ENCODE measurements at regions not wholly inside any gene's neighbourhood (a gene's known extent, or its start where the extent isn't known, plus 50 kb on each side); places are given as distances from the start of the nearest gene placed in this dataset.

DNA sequence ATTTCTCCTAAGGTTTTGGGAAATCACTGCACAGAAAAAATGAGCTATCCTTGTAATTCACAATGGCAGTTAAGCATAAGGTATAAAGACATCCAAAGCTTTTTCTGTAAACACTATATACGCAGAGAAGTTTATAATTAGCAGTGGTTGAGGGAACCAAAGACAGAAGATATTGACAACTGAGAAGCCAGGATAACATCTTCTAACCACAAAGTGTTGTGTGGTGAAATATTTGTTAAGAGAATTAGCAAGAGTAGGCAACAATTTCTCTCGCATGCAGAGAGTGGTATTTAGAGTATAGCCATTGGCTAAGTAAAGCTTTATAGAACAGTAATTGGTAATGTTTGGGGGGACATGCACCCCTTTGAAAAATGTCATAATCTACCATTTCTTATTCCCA lies 123.7 kb upstream of the USP15 start:
- TF ChIP-seq, protein P1, sequence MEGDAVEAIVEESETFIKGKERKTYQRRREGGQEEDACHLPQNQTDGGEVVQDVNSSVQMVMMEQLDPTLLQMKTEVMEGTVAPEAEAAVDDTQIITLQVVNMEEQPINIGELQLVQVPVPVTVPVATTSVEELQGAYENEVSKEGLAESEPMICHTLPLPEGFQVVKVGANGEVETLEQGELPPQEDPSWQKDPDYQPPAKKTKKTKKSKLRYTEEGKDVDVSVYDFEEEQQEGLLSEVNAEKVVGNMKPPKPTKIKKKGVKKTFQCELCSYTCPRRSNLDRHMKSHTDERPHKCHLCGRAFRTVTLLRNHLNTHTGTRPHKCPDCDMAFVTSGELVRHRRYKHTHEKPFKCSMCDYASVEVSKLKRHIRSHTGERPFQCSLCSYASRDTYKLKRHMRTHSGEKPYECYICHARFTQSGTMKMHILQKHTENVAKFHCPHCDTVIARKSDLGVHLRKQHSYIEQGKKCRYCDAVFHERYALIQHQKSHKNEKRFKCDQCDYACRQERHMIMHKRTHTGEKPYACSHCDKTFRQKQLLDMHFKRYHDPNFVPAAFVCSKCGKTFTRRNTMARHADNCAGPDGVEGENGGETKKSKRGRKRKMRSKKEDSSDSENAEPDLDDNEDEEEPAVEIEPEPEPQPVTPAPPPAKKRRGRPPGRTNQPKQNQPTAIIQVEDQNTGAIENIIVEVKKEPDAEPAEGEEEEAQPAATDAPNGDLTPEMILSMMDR (IDR thresholded peaks at IDR 0.05; ENCODE audit: low read depth, low read length, missing input control), result no peak
- no peak for TF ChIP-seq MAX (IDR thresholded peaks at IDR 0.05)
- TF ChIP-seq, protein P2, sequence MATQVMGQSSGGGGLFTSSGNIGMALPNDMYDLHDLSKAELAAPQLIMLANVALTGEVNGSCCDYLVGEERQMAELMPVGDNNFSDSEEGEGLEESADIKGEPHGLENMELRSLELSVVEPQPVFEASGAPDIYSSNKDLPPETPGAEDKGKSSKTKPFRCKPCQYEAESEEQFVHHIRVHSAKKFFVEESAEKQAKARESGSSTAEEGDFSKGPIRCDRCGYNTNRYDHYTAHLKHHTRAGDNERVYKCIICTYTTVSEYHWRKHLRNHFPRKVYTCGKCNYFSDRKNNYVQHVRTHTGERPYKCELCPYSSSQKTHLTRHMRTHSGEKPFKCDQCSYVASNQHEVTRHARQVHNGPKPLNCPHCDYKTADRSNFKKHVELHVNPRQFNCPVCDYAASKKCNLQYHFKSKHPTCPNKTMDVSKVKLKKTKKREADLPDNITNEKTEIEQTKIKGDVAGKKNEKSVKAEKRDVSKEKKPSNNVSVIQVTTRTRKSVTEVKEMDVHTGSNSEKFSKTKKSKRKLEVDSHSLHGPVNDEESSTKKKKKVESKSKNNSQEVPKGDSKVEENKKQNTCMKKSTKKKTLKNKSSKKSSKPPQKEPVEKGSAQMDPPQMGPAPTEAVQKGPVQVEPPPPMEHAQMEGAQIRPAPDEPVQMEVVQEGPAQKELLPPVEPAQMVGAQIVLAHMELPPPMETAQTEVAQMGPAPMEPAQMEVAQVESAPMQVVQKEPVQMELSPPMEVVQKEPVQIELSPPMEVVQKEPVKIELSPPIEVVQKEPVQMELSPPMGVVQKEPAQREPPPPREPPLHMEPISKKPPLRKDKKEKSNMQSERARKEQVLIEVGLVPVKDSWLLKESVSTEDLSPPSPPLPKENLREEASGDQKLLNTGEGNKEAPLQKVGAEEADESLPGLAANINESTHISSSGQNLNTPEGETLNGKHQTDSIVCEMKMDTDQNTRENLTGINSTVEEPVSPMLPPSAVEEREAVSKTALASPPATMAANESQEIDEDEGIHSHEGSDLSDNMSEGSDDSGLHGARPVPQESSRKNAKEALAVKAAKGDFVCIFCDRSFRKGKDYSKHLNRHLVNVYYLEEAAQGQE (IDR thresholded peaks at IDR 0.05), result no peak
